IPS-15b (cell line): ENCODE measurements at regions not wholly inside any gene's neighbourhood (a gene's known extent, or its start where the extent isn't known, plus 50 kb on each side); places are given as distances from the start of the nearest gene placed in this dataset.

ENCODE experiments used
- H3K27me3 ChIP-seq: one replicate; pipeline ENCODE4 v1.6.1; 2013; ENCODE audit warnings: low read length; ENCODE audit not compliant: control insufficient read depth, insufficient read depth
- H3K36me3 ChIP-seq: one replicate; pipeline ENCODE4 v1.6.1; 2013; ENCODE audit warnings: low read length; ENCODE audit not compliant: control insufficient read depth, insufficient read depth
- H3K4me1 ChIP-seq: one replicate; pipeline ENCODE4 v1.6.1; 2013; ENCODE audit warnings: mild to moderate bottlenecking, low read length; ENCODE audit not compliant: control insufficient read depth, insufficient read depth
- H3K4me3 ChIP-seq: one replicate; pipeline ENCODE4 v1.5.1; 2013; ENCODE audit warnings: low read depth, low read length
- H3K9ac ChIP-seq: one replicate; pipeline ENCODE4 v1.6.1; 2013; ENCODE audit warnings: low read depth, mild to moderate bottlenecking, low read length
- H3K9me3 ChIP-seq: one replicate; pipeline ENCODE4 v1.6.1; 2013; ENCODE audit warnings: mild to moderate bottlenecking, low read length; ENCODE audit not compliant: control insufficient read depth, insufficient read depth

DNA sequence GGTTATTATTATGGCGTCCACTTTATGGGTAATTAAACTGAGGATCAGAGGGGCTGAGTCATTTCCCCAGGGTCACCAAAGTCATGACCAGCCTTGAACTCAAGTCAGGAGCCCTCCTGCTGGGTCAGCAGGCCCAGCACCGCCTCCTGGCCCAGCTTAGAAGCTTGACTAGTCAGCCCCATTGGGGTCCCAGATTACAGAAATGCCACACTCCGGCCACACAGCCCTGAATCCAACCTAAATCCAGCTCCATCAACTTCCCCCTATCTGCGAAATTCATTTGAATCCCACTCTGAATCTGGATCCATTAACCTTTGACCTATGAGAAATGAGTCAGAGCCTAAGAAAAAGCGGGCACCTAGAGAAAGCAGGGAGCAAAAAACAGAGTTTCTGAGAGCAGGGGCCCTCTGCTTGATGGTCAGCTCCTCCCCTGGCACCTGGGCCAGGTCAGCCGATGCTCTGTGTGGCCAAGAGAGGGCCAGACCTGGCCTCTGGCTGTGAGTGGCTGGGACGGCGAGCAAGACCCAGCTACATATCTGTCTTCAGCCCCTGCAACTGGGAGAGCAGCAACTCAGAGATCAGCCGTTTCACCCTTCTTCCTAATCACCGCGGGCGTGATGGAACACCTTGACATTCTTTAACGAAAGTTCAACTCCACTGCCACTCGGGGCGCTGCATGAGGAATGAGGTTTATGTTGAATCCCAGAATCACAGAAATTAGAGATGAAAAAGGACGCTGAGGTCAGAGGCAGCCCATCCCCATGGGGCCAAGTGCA is 196.1 kb downstream of the TRIM29 start:
- no peak overlapping the region for H3K9ac ChIP-seq
- H3K4me1 ChIP-seq: no peaks in the 10 kb centered on the region
- no peaks in the 10 kb centered on the region for H3K36me3 ChIP-seq
- no peaks in the 10 kb centered on the region for H3K27me3 ChIP-seq
- no peak overlapping the region for H3K4me3 ChIP-seq
- H3K9me3 ChIP-seq: no peaks in the 10 kb centered on the region

DNA sequence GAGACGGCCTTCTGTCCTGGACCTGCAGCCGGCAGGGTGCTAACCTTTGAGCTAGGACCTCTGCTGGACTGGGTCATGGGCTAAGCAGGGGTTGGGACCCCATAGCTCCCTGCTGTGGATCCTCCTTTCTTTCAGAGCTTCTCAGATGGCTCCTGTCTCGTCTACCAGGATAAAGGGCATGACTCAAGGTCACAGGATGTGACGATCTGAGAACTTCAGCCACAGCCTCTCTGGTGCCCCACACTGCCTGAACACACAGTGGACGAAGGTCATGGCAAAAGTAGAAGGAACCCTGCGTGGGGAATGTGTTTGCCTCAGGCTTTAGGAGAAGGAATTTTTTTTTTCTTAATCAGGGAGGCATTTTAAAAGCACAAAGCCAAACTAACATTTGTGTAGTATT is 196.7 kb downstream of the TRIM29 start:
- Histone ChIP-seq H3K4me1 (peaks cover 3% of the 10 kb centered on the region), H3K4me3 (no peak overlapping the region), H3K27me3 (no peaks in the 10 kb centered on the region), H3K9me3 (no peaks in the 10 kb centered on the region), H3K36me3 (no peaks in the 10 kb centered on the region), H3K9ac (no peak overlapping the region)

DNA sequence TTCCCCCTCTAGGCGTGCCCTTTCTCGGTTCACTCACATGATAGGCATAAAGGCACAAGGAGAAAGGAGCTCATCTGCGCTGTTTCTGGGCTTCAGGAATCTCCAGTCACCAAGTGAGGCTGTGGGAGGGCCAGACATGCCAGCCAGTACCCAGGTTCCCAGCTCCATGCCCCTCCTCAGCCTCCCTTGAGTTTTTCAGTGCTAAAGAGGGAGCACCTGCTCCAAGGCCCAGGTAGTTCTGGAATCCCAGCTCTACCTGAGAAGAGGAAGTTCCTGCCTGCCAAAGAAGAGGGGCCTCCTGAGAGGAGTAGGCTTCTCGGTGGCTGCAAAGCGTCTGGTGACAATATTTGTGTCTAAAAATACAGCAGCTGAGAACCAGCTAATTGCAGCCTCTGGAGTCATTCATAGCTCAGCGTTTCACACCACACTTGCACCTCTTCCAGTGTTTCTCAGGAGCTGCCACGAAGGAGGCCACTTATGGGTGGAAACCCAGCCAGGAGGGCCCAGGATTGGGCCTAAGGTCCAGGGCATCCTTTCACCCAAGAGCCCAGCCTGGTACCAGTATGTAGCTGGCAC is 197.4 kb downstream of the TRIM29 start:
- H3K4me1 ChIP-seq: peaks cover 9% of the 10 kb centered on the region
- H3K36me3 ChIP-seq: no peaks in the 10 kb centered on the region
- no peak overlapping the region for H3K4me3 ChIP-seq
- H3K9me3 ChIP-seq: no peaks in the 10 kb centered on the region
- no peaks in the 10 kb centered on the region for H3K27me3 ChIP-seq
- no peak overlapping the region for H3K9ac ChIP-seq

DNA sequence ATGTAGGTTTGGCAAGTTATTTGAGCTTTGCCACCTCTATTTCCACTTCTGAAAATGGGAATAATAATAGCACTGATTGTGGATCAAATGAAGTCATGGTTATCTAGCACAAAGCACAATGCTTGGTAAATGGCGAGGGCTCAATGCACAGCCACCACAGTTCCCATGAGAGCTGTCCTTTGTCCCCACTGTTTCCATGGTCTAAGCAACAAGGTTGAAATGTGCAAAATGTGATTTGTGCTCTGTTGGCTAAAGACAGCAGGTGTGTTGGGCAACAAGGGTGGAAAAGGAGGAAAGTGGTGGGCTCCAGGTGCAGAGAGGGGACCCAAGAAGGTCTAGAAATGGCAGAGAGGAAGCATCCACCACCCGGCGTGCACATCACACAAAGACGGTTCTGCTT is 200.5 kb downstream of the TRIM29 start:
- Histone ChIP-seq H3K4me3 (no peak overlapping the region), H3K9ac (no peak overlapping the region), H3K4me1 (peaks cover 9% of the 10 kb centered on the region), H3K9me3 (no peaks in the 10 kb centered on the region), H3K36me3 (no peaks in the 10 kb centered on the region), H3K27me3 (no peaks in the 10 kb centered on the region)

DNA sequence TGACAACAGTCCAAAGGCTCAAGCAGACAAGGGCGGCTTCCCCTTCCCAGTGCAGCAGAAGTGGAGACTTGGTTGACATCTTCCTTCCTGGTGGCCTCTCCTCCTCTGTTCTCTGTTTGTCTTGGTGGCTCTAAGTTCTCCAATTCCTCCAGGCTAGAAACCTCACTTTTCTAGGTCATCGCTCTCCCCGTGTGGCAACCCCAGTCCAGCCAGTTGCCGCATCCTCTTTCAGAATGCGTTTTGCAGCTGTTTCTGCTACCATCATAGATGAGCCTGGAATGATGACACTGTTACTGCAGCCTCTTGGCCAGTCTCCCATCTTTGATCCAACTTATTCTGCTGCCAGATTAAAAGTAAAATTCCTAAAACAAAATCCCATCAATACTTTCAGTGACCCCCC is 201.5 kb downstream of the TRIM29 start:
- Histone ChIP-seq H3K4me1 (peaks cover 9% of the 10 kb centered on the region), H3K9me3 (no peaks in the 10 kb centered on the region), H3K36me3 (no peaks in the 10 kb centered on the region), H3K4me3 (no peak overlapping the region), H3K9ac (no peak overlapping the region), H3K27me3 (no peaks in the 10 kb centered on the region)

DNA sequence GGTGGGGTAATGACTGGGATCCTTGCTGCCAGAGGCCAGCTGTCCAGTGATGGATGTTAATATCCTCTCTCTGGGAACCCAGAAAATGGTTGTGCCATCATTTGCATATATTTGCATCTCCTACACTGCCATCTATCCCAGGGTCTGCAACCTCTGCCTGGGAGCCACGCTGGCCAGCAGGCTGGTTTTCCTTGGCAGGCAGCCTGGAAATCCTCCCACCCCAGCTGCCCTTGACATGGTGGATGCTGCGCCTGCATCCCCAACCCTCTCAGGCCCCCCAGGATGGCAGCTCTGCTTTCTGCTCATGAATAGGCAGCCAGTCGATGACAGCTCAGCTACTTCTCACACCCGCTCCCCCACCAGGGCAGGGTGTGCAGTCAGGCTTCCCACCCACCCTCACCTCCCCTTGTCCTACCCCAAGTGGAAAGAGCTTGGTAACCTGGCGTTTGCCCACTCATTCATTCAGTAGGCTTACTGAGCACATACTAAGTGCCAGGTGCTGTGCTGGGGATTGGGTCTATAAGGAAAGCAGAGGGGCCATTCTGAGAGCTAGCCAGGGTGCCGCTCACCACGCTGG is 202.5 kb downstream of the TRIM29 start:
- H3K9me3 ChIP-seq: no peaks in the 10 kb centered on the region
- no peak overlapping the region for H3K9ac ChIP-seq
- no peaks in the 10 kb centered on the region for H3K27me3 ChIP-seq

DNA sequence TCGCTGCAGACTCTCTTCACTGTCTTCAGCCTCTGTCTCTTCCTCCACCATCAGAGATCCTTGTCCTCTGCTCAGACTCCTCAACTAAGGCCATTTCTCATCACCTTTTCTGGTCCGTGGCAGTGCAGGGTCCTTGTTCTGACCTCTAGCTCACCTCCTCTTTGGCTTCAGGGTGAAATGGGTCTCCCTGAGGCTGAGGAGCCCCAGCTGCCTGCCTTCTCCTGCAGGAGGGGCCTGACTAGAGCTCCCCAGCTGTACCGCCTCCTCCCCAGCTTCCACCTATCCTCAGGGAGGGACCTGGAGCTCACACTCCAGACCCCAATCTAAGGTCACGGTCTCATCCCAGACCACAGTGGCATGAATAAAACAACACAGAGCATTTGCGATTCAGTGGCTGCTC is 203.0 kb downstream of the TRIM29 start:
- no peaks in the 10 kb centered on the region for H3K27me3 ChIP-seq
- H3K9me3 ChIP-seq: no peaks in the 10 kb centered on the region
- no peaks in the 10 kb centered on the region for H3K36me3 ChIP-seq
- no peak overlapping the region for H3K4me3 ChIP-seq
- peaks cover 9% of the 10 kb centered on the region for H3K4me1 ChIP-seq
- no peak overlapping the region for H3K9ac ChIP-seq

More for the DNA sequence above, 202.5 kb downstream of the TRIM29 start:
- no peak overlapping the region for H3K4me3 ChIP-seq
- H3K4me1 ChIP-seq: peaks cover 9% of the 10 kb centered on the region
- no peaks in the 10 kb centered on the region for H3K36me3 ChIP-seq

DNA sequence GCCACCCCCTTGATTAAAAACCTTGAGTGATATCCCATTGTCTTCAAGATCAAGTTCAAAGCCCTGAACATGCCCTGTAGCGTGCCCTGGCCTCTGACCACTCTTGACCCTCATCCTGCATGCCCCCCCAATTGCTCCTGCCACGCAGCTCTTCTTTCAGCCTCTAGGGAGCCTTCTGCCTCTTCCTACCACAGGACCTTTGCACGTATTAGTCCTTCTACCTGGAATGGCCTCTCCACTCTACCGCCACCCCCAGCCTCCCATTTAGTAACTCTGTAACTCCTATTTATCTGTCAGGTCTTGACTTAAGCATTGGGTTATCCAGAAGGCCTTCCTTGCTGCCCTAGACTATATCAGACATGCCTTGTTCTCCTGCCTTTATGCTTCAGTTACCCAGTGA is 203.6 kb downstream of the TRIM29 start:
- Histone ChIP-seq H3K36me3 (no peaks in the 10 kb centered on the region), H3K4me3 (no peak overlapping the region), H3K4me1 (peaks cover 9% of the 10 kb centered on the region), H3K9me3 (no peaks in the 10 kb centered on the region), H3K27me3 (no peaks in the 10 kb centered on the region), H3K9ac (no peak overlapping the region)

DNA sequence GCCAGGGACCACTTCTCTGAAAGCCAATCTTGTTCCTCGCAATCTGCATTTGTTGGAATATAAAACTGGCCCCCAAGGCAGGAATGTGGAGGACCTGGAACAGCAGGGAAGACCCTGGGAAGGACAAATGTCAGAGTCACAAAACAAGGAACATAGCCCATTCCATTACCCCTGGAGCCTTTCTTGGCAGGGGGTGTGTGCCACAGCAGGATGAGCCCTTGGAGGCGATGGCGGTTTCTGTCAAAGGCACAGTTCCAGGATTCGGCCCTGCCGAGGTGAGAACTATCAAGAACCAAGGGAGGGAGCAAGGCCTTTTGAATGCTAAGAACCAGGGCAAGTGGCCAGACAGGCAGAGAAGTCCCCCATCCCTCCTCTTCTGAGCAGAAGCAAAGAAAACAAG is 204.3 kb downstream of the TRIM29 start:
- no peaks in the 10 kb centered on the region for H3K36me3 ChIP-seq
- H3K4me3 ChIP-seq: no peak overlapping the region
- H3K9me3 ChIP-seq: no peaks in the 10 kb centered on the region
- peaks cover 9% of the 10 kb centered on the region for H3K4me1 ChIP-seq
- no peak overlapping the region for H3K9ac ChIP-seq
- no peaks in the 10 kb centered on the region for H3K27me3 ChIP-seq

DNA sequence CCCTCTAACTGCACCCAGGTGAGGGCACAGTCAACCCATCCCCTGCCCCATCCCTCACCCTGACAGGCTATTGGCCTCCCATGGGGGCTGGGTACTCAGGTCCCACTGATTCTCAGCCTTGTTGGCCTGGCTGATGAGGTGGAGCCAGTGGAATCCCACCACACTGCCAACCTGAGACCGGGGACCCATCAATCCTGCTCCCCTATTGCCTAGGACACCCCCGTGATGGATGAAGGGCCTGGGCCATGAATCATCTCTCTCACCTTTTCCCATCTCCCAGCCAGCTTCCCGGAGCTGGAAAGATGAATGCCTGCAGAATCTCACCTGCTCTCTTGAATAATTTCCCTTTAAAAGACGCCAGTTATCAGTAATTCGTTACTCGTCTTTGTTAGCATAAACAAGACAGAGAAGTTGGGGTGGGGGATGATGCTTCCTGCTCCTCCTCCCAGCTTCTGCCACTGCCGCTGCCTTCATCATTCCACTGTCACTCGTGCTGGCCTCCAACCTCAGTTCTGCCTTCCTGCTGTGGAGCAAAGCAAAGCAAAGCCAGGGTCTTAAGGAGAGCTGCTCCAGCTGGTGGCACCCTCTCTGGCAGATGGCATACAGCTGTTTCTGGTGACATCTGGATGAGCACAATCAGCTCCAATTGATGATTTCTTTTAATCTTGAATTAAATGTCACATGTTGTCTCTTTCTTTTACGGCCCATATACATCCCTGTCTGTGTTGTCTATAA is 204.0 kb upstream of the NECTIN1 start:
- no peaks in the 10 kb centered on the region for H3K27me3 ChIP-seq
- H3K36me3 ChIP-seq: no peaks in the 10 kb centered on the region
- H3K9me3 ChIP-seq: no peaks in the 10 kb centered on the region
- H3K4me1 ChIP-seq: peaks cover 9% of the 10 kb centered on the region
- H3K4me3 ChIP-seq: no peak overlapping the region
- no peak overlapping the region for H3K9ac ChIP-seq

DNA sequence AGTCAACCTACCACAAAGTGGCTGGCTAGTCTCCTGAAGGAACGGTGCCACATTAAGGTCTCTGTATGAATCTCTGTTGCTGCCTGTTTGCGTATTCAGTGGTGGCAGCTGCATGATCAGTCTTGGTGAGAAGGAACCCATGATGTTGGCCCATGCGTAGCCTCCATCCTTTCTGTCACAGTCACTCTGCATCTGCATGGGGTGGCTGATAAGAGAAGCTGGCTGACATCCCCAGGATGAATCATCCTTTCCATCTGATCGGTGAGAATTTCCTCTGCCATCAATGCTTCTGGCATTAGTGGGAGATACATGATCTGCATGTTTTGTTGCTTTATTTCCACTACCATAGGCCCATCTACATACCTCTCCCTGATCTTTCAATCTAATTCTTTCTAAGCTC is 199.0 kb upstream of the NECTIN1 start:
- H3K27me3 ChIP-seq: no peaks in the 10 kb centered on the region
- no peaks in the 10 kb centered on the region for H3K36me3 ChIP-seq
- no peaks in the 10 kb centered on the region for H3K9me3 ChIP-seq
- no peak overlapping the region for H3K9ac ChIP-seq
- no peak overlapping the region for H3K4me3 ChIP-seq
- no peaks in the 10 kb centered on the region for H3K4me1 ChIP-seq
